GM18870 (cell line): ENCODE measurements at regions not wholly inside any gene's neighbourhood (a gene's known extent, or its start where the extent isn't known, plus 50 kb on each side); places are given as distances from the start of the nearest gene placed in this dataset.
"Not testable (repeated sequence)": the region's sequence is repeated elsewhere in the genome, so short reads cannot be mapped to it uniquely, and the experiment has no call there.

Source experiments
- ATAC-seq: cut with Tn5 transposase; IDR thresholded peaks from one replicate; pipeline ENCODE4 v1.9.1; 2021; ENCODE audit warnings: moderate library complexity; ENCODE audit not compliant: unreplicated experiment

DNA sequence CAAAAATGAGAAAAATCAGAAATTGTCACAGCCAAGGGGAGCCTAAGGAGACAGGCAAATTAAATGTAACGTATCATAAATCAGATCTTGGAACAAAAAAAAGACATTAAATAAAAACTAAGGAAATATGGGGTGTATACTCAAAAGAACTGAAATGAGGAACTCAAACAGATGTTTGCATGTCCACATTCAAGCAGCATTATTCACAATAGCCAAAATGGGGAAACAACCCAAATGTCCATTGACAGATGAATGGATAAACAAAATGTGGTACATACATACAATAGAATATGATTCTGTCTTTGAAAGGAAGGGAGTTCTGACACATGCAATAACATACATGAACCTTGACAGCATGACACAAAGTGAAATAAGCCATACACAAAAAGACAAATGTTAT lies 155.8 kb upstream of the KLF7 start:
- ATAC-seq: no peak

DNA sequence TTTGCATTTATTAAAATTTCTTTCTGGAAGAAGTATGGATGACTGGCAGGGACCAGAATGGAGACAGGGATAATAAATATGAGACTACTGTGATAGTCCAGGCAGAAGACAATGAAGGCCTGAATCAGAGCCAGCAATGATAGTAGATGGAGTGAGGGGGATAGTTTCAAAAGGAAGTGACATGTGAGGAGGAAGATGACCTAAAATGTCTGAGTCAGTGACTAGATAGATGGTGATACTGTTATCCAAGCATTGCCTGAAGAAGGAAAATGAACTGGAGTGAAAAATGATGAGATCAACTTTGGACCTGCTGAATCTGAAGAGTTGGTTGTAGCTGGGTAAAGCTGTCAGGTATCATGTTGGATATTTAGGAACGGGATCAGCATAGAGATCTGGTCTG lies 158.3 kb upstream of the KLF7 start:
- no peak for ATAC-seq

- ATAC-seq: no peak
Observed at GRCh38 chr2:207327513-207327912, 161.8 kb upstream of the KLF7 start.

DNA sequence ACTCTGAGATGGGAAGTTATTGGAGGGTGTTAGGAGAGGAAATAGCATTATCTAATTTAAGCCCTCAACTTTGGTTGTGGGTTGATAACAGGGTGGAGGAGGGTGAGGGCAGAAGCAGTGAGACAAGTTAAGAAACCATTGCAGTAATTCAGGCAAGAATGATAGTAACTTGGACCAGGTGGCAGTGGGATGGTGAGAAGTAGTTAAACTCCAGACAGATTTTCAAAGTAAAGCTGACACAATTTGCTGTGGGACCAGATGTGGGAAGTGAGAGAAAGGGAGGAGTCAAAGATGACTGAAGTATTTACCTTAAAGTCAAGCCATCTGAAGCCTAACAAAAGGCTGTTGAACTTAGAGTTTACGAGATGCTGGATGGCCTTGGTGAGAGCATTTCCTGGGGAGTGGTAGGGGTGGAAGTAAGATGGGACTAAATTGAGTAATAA lies 163.2 kb upstream of the KLF7 start:
- peak; percentile 29 for ATAC-seq

GRCh38 chr2:207330912-207331311 lies 165.2 kb upstream of the KLF7 start:
- peak; percentile 60 for ATAC-seq

DNA sequence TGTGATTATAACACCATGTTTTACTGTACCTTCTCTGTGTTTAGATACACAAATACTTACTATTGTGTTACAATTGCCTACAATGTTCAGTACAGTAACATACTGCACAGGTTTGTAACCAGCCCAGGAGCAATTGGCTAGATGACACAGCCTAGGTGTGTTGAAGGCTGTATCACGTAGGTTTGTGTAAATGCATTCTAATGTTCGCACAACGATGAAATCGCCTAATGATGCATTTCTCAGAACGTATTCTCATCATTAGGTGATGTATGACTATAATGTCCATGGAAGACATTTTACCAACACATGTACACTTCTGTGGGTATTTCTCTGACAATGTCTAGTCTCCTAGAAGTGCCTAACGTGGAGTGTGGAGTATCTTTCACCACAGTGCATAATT lies 165.9 kb upstream of the KLF7 start:
- ATAC-seq: no peak

DNA sequence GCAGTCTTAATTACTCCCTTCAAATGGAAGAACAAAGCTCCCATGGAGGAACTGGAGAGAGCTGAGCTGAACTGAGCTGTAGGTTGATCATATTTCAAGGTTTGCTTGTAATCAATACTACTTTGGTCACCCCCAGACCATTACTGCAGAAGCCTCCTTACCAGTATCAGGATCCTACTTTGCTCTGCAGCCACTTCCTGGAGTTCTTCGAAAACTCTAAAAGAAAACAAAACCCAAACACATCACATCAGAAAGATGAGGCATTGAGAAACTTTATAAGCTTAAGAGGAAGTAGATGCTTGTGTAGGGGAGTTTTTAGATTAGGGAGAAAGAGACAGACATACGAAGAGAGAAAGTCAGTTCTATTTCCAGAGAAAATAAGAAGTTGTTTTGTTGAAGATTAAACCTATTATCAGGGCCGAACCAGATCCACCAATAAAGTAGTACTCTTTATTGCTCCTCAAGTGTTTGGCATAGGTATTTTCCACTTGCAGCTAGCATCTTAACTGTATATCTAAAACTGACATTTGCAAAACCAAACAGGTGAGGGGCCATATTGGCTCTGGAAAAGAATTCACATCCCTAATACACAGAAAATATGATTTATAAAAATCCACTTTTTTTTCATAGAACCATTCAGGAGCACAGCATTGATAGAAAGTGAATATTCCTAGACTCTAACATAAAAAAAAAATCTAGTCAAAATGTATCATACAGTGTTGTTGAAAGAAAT lies 166.9 kb upstream of the KLF7 start:
- peak; percentile 41 for ATAC-seq

DNA sequence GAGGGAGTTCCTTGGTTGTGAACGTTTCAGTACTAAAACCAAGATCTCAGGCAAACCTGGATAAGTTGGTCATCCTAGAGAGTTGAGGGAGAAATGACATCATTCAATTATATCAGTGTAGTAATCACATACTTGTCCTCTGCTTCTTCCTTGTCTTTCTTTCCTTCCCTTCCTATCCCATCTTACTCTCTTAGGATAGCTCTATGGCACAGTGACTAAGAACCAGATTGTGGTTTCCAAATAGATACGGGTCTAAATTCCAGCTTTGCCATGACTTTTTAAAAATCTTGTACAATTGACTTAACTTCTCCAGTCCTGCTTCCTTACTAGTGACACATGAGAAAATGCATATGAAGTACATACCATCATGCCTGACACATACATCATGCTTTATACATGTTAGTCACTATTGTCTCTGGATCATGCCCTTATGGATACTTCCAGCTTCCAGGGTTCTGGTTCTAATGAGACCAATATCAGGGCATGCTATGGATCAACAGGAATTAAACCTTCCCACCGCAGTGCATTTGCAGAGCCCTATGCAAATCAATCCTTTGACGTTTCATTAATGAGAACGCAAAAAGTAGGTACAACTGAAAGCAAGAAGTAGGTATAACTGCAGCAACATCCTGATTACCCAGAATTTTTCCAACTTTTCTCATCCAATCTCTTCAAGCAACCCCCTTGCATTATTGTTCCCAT lies 168.0 kb upstream of the KLF7 start:
- ATAC-seq: no peak

DNA sequence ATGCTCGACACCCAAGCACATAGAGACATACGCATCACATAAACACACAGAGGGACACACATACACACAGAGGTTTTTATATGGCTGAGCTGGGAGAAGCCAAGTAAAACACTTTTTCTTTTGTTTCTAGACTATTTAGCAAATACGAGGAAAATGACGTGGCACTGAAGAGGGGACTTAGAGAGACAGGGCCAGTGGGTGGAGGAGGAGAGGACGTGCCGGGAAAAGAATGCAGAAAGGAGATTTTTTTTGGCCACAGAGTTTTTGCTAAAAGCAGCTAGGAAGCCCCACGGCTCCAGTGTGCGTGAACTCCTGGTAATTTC lies 168.5 kb upstream of the KLF7 start:
- peak; percentile 8 for ATAC-seq

DNA sequence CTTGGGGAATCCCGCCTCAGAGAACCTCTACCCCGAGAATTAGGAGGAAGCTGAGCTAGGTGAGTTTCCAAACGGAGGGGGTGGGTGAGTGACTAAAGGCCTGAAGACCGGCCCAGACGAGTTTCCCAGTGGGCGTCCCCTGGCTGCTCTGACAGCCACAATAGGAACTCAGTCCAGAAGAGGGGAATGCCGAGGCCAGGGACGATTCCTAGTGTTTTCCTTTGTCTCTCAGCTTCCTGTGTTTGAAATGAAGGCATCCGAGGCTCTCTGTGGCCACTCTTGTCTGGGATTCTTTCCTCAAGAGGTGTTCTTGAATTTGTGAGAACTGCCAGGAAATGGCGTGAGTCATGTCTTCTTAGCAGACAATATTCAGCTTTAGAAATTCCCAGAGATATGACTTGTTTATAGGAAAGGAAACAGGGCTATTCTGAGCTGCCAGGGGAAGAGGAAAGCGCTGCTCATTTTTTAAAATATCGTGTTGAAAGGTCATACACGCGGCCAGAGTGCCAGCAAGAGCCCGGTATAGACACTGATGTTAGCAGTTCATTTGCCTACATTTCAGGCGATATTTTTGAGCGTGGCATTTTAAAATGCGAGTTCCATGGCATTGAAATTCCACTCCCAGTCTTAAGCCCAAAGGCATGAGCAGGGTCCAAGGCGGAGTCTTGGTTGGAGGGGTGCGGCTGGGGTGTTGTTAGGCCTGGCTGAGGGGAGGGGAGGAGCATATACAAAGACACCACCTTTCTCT lies 169.1 kb upstream of the KLF7 start:
- peak; percentile 26 for ATAC-seq

DNA sequence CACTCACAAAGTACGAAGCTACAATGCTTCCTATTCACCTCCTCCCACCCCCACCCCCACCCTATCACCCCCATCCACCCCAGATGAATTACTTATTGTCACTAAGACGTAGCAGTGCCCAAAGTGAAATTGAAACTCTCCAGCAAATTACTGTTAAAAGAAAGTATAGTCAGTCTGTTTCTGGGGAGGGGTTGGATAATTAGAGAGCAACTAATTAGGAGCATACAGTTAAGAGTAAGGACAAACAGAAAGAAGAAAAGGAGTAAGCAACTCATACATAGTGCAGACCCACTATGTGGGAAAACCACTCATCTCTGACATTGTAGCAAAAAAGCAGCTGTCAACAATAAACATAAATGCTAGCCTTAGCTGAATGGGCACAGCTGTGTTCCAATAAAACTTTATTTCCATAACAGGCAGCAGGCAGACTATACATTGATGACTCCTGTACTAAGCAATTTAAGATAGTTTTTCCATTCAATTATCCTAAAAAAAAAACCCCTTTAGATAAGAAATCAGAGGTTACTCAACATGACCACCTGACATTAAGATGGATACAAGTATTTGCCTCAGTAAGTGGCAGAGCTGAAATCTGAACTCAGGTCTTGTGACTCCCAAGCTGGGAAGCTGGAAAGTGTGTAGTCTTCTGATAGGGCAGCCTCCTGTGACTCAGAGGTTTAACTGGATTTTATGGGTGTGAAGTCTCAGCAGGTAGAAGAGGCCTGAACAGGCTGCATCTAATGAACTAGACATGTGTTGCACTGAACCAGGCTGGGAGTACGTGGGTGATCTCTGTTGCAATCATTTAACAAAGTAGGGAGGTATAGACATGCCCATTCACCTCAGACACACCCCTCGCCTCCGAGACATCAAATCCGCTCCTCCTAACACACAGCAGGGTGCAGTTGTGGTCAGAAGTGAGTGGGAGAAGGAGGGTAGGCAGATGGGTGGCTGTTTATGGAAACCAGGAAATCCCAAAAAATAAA lies 171.8 kb upstream of the KLF7 start:
- ATAC-seq: peak; percentile 39

- no peak for ATAC-seq
Observed at GRCh38 chr2:207338220-207338607, 172.5 kb upstream of the KLF7 start.

DNA sequence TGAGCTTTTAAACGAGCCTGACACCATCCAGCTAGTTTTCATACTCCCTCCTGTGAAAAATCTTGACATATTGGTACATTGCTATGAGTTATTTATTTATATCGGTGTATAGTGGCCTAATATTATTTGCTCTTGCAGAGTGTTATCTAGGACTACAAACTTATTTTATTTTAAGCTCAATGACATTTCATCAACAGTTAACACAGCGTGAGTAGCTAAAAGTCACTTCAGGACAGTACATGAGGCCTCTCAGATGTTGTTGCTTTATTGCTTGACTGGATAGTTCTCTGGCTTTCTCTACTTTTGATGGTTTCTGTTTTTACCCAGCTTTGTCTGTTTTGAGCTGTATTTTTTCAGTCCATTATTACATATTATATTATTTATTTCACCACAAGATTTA lies 172.9 kb upstream of the KLF7 start:
- no peak for ATAC-seq

DNA sequence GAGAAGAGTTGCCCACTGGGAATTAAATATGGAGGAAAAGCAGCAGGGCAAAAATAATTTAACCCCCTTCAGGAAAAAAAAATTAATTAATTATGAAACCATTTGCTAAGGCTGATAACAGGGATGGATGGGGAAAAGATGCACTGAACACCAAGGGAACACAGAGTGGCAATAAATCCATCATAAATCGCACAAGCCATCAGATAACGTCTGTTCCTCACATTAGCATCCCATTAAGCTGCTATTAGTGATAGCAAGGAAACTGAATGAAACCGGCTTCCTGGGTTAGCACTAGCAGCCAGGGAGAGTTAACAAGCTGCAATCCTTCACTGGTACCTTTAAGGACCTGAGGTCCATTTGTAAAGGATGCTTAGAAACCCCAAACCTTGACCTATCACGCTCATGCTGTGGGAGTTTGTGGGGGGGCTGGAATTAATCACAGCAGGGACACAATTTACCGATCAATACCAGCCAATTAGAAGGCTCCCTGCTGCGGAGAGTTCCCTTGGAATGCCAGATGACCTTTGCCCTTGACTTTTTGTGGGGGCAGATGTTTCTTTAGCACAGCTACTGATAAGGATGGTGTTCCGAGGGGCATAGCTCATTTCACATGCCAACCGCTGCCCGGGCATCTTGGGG lies 175.5 kb upstream of the KLF7 start:
- ATAC-seq: no peak

DNA sequence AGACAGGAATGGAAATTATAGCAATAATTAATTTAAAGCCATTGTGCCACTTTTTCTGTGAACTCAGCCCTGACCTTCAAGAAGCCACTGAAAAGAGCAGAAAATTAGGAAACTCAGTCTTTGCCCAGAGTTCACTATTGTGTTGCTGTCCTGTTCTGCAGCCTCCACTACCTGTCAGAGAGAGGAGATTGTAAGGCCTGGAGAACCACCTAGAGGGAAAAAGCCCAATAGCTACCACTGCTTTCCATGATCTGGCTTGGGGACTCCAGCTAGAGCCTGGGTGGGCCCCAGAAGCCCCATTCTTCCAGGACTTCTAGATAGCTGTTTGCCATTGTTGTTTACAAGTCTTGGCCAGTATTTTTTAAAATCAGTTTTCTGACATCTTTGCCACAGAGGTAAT lies 176.1 kb upstream of the KLF7 start:
- no peak for ATAC-seq

- ATAC-seq: not testable (repeated sequence)
Observed at GRCh38 chr2:207344596-207345394, 179.0 kb upstream of the KLF7 start.

DNA sequence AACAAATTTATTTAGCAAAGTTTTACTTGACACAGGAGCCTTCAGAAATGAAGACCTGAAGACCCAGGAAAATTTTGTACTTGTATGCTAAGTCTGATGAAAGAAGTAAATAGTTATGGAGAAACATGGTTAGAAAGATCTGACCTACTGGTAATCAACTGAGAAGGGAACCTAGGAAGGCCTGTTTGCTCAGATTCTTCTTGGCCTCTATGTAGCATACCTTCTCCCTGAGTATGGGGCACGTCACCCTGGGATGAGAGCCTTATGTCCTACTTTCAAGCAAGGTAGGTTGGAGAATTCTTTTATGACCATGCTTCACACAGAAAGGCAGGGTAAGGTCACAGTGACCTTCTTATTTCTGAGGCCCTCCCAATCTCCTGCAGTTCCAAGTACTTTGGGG lies 178.6 kb upstream of the CREB1 start:
- ATAC-seq: no peak

GRCh38 chr2:207352978-207353671 lies 176.6 kb upstream of the CREB1 start:
- no peak for ATAC-seq

DNA sequence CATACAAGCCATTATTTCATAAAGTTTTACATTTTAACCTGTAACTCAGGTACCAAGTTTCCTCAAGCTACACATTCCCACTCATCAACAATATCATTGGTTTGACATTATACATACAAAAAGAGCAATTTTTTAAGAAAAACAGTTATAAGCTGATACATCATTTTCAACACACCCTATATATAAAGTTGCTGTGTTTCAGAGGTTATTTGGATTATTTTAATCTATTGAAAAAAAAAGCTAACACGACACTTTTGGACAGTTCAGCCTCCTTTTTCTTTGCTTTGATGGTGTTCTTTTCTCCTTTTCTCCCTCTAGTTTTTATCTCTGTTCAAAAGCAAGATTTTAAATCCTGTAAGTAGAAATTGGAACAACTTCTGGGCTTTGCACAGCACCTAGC lies 175.9 kb upstream of the CREB1 start:
- no peak for ATAC-seq
